HG02884 (cell line): ENCODE measurements at regions not wholly inside any gene's neighbourhood (a gene's known extent, or its start where the extent isn't known, plus 50 kb on each side); places are given as distances from the start of the nearest gene placed in this dataset.
"Not testable (repeated sequence)": the region's sequence is repeated elsewhere in the genome, so short reads cannot be mapped to it uniquely, and the experiment has no call there.

ENCODE experiments used
- ATAC-seq: cut with Tn5 transposase; IDR thresholded peaks from one replicate; pipeline ENCODE4 v1.9.1; 2021; ENCODE audit warnings: mild to moderate bottlenecking, moderate library complexity; ENCODE audit not compliant: unreplicated experiment

DNA sequence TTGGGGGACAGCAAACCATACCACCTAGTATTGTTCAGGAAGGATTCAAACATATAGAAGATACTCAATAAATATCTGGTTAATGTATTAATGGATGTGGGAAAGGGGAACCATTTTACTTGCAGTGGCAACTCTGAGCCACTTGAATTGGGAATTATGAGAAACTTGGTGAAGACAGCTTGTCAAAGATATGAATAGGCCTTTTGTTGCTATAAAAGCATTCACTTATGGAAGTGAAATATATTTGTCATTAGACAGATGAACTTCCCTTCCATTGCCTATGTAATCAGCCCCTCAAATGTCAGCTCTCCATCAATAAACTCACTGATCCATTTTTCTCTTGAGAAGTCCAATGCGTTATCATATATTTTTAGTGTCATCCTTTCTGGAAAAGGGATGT lies 56.1 kb downstream of the GPR85 start:
- ATAC-seq, result no peak

DNA sequence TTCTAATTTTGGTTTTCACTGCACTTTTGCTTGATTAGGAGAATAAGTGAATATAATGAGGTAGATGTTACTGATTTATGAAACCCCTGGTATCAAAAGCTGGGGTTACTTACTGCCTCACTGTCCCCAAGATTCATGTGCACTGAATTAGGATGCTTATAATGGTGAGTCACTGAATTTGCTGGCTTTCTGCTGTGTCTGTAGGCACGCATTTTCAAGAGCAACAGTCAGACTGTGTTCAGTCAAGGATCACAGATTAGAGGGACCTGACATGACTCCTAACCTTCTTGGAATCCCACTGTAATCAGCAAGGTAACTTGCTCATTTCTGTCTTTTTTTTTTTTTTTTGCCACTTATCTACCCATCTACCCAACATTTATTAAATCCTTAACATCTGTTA lies 59.7 kb downstream of the GPR85 start:
- no peak for ATAC-seq

DNA sequence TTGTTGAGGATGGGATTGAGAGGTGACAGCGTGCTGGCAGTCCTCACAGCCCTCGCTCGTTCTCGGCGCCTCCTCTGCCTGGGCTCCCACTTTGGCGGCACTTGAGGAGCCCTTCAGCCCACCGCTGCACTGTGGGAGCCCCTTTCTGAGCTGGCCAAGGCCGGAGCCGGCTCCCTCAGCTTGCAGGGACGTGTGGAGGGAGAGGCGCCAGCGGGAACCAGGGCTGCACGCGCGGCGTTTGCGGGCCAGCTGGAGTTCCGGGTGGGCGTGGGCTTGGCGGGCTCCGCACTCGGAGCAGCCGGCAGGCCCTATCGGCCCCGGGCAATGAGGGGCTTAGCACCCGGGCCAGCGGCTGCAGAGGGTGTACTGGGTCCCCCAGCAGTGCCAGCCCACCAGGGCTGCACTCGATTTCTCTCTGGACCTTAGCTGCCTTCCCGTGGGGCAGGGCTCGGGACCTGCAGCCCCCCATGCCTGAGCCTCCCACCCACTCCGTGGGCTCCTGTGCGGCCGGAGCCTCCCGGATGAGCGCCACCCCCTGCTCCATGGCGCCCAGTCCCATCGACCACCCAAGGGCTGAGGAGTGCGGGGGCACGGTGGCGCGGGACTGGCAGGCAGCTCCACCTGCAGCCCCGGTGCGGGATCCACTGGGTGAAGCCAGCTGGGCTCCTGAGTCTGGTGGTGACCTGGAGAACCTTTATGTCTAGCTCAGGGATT lies 69.3 kb downstream of the GPR85 start:
- ATAC-seq, result not testable (repeated sequence)

DNA sequence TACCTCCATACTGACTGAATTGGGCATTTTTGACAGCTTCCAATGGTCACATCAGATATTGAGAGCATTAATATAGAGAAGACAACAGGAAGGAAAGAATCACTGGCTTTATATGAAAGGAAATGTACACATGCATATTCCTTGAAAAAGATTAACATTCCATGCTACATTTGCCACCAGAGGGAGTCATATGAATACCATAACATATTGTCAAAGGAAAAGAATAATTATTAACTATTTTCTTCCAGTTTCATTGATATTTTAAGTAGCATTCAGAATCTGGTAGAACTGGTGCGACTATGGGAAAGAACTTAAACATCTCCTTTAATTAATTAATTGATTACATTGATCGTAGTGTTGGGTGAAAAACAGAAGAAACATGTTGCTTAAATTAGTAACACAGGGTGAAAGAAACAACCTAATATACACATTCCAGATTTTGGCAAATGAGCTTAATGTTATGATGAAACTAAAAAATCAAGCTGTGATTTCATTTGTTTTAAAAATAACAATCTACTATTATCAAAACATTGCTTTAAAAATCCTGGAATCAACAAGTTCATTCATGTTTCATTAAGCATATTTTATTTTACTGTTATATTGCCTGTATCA lies 71.5 kb downstream of the GPR85 start:
- ATAC-seq, result no peak

DNA sequence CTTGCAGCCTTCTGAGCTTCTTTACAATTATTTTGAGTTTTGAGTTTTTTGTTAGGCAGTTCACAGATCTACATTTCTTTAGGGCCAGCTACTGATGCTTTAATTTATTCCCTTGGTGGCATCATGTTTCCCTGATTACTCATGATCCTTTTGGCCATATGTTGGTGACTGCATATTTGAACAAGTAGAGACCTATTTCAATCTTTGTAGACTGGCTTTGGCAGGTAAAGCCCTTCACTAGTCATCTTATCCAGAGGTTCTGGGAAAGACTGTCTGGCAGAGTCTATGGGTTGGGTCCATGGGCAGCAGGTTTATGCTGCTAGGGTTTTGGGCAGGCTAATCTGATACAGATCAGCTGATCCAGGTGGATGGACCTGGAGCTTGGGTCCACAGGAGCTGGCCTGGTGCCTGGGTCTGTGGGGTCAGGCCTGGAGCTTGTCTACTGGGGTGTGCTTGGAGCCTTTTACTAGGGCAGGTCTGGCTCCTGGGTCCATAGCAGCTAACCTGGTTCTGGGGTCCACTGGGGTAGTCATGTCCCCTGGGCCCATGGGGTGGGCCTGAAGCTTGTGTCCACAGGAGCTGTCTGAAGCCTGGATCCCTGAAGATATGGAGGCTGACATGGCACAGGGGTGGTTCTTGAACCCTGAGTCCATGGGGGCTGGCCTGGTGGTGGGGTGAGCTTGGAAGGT lies 72.7 kb downstream of the GPR85 start:
- no peak for ATAC-seq

DNA sequence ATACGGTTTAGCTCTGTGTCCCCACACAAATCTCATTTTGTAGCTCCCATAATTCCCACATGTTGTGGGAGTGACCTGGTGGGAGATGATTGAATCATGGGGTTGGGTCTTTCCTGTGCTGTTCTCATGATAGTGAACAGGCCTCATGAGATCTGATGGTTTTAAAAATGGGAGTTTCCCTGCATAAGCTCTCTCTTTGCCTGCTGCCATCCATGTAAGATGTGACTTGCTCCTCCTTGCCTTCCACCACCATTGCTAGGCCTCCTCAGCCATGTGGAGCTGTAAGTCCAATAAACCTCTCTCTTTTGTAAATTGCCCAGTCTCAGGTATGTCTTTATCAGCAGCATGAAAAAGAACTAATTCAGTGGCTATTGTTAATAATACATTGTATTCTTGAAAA lies 73.8 kb downstream of the GPR85 start:
- not testable (repeated sequence) for ATAC-seq

DNA sequence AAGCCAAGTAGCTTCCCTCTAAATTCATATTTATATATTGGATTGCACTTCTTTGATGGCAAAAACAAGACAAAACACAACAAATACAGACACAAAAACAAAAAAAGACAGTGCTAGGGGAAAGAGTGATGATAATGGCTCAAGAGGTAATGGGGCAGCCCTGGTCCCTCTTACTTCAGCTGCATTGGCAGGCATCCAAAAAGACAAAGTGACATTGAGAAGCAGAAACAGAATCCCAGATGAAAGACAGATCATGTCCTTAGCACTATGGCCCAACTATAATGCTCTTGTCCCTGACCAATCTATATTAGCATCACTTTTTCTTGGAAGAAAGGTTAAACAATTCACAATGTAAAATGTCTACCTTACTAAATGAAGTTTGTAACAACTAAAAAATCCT lies 76.2 kb downstream of the GPR85 start:
- ATAC-seq, result no peak

DNA sequence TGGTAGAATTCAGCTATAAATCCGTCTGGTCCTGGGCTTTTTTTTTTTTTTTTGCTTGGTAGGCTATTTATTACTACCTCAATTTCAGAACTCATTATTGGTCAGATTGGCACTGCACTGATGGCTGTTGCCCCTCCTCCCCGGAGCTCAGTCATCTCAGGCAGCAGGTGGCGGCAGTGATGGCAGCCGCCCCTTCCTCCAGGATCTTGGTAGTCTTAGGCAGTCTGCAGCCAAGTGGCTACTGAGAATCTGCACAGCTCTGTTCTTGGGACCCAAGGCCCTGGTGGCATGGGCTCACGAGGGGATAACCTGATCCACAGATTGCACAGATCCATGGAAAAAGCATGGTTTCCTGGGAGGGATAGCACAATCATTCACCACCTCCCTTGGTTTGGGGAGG lies 77.9 kb downstream of the GPR85 start:
- no peak for ATAC-seq

DNA sequence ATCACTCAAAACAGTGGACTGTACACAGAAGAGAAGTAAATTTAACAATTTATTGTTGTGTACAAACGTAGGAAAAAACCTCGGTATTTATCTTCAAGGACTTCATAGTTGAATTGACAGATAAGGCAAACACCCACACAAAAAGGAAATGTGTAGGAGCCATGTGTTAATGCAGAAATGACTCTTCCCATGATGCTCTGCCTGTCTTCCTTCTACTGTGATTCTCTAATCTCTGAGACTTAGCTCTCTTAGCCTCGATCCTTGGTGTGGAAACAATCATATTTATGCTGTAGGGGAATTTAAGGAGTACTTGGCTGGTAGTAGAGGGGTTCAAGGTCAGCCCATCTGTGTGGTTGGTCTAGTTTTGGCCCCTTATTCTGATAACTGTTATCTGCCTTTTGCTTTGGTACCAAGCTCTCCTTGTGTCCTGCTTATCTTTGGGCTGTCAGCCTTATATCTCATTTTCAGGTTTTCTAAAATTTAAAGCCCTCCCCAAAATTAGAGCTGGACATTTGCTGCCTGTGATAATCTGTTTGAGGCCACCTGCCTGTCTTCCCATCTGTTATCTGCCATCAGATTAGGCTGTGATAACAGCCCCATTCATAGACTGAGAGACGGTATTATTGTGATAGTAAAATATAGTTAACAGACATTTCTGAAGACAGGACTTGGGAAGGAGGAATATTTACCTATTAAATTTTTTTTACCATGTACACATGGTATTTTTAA lies 81.7 kb downstream of the GPR85 start:
- ATAC-seq, result no peak

DNA sequence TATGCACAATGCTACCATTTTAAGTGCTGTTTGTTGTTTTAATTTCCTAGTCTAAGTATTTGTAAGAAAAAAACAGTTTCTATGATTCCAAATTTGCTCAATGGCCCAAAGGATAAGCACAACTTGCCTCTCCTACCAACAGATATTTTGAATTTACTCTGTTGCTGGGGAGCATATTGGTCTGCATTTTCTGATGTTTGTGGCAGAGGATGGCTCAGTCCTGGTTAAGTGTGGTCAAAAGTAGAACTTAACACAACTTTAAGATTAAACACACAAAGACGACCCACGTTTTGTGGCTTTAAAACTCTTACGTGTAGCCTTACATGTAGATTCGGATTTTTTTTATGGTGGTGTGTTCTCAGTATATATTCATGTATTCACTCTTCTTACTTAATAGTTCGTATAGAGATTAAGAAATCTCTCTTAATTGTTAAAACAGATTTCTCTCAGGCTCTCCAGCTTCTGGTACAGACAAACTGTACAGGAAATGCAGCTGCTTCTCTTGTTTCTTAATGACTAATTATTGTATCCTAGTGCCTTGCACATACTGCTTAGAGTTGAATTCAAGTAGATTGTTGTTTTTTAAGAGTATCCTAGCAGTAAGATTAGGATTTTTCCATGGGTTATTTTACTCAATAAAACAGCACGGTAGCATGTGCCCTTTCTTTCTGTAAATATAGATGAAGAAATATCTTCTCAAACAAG lies 86.2 kb downstream of the GPR85 start:
- ATAC-seq, result peak; percentile 87

DNA sequence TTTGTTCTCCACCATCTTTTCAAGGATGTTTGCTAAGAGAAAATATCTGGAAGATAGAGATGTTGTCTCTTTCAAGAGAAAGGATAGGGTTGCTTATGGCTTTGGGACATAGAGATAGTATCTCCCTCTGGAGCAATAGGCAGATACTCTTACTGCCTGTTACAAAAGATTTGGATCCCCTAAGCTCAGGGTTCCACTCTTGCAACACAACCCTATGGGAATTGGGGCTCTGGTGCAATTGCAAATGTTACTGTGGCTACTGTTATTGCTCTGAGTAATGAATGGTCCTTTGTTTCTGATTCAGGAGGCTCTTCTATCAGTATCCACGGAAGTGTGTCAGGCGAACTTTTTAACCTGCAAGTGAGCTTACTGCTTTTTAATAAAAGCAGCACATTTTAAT lies 88.8 kb downstream of the GPR85 start:
- no peak for ATAC-seq

DNA sequence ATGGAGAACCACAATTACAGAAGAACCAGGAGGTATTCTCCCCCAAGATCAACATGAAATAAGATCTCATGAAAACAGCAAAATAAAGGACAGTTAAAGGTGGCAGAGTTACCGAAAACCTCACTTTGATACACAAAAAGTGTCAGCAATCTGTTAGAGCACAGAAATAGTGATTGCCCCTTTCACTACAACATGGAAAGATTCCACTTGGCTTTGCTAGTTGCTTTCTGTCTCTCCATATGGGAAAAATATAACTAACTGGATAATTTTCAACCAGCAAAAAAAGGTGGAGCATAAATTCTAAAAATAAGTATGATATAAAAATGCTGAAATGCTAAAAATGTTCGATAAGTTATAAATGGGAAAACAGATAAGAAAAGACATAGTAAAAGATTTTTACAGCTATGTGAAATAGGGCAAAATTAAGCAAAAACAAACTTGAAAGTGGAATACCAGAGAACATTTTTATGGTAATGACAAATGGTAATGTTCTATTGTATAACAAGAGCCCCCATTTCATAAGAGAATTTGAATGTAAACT lies 90.2 kb downstream of the GPR85 start:
- no peak for ATAC-seq

DNA sequence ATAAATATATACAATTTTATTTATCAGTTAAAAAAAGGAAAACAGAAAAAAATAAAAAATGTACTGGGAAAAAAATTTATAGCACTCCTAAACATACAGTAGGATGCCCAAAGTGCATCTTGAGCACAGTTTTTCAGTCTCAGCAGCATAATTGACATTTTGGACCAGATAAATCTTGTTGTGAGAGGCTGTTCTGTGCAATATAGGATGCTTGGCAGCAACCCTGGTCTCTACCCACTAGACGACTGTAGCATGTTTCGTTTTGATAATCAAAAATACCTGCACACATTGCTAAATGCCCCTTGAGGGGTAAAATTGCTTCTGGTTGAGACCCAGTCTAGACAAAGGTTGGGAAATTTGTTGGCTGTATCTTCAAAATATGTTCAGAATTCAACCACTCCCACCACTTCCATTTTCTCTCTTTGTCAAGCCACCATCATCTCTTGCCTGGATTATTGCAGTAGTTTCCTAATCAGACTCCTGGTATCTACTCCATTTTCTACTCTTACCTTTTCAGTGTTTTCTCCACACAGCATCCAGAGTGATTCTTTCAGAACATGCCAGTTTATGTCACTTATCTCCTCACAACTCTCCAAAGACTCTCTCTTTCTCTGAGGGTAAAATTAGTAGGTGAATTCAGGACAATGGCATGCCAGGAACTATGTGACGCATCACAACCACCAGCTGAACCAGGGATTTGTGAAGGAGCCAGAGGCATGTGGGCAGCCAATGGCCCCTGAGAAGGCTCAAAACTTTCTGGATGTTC lies 91.4 kb downstream of the GPR85 start:
- ATAC-seq, result no peak

DNA sequence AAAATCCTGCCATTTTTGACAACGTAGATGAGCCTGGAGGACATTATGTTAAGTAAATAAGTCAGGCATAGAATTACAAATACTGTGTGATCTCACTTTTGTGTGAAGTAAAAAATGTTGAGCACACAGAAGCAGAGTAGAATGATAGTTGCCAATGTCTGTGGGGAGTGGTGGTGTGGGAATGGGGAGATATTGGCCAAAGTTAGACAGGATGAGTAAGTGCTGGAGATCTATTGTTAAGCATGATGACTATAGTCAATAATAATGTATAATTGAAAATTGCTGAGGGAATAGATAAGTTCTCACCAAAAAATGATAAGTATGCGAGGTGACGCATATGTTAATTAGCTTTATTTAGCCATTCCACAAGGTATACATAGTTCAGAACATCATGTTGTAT lies 92.0 kb downstream of the GPR85 start:
- ATAC-seq, result no peak

DNA sequence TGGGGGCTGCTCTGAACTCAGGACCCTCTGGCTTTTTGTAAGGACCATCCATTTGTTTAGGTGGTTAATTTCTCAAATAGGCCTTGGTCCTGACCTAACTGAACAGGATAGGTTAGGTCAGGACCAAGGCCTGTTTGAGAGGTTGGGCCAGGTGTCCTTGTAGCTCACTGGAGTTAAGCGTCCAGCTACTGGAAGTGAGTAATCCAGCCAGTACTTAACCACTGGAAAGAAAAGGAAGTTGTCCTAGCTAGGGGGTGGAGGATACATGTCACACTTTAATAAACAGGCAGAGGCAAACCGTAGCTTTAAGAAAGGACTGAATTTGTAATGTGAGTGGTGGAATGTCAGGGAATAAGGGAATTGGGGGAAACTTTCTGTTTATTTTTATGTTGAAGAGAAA lies 96.0 kb downstream of the GPR85 start:
- ATAC-seq, result no peak

DNA sequence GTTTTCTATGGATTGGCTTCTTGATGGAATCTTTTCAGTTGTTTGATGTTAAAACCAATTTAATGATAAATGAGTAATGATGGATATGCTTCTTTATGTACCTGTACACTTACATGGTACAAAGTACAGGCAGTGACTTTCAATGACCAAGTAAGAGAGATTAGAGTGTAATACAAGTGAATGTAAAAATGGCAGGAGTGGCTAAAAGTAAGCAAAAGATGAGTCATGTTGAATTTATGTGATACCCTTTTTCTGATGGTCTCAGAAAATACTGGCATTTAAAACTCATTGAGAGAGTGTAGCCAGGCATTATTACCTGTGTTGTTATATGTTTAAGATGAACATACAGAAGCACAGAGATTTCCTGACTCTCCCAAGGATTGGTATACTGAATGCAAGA lies 97.1 kb downstream of the GPR85 start:
- ATAC-seq, result no peak

DNA sequence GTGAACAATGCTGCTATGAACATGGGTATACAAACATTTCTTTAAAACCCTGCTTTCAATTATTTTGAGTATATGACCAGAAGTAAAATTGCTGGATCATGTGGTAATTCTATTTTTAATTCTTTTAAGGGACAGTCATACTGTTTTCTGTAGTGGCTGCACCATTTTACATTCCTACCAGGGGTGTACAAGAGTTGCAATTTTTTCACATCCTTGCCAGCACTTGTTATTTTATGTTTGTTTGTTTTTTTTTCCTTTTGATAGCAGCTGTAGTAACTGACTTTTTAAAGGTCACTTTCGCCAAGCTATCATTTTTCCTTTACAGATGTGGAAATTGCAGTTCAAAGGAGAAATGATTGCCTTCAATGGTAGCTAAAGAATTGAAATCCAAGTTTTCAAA lies 99.5 kb downstream of the GPR85 start:
- ATAC-seq, result no peak

DNA sequence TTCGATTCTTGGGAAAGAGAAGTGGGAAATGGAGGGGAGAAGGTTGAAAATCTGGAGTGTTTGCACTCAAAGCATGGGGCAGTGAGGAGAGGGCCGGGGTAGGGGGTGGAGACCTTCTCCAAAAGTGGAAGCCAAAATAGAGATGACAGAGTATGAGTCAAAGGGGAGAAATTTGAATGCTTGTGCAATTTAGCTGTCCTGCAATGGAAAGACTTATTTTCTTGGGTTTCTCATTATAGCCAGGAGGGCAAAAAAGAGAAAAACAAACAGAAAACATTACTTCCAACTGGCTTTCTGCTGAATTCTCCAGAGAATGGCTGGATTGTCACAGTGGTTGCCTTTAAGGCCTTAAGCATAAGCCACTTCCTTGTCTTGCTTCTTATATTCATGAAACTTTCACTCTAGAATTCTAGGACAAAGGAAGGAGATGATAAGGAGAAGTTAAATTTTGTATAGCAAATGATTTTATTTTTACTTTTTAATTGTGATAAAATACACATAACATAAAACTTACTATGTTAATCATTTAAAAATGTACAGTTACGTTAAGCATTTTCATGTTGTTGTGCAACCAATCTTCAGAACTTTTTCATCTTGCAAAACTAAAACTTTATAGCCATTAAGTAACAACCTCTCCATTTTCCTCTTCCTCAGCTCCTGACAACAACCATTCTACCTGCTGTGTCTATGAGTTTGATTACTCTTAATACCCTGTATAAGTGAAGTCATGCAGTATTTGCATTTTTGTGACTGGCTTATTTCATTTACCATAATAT lies 100.2 kb downstream of the GPR85 start:
- ATAC-seq, result no peak

DNA sequence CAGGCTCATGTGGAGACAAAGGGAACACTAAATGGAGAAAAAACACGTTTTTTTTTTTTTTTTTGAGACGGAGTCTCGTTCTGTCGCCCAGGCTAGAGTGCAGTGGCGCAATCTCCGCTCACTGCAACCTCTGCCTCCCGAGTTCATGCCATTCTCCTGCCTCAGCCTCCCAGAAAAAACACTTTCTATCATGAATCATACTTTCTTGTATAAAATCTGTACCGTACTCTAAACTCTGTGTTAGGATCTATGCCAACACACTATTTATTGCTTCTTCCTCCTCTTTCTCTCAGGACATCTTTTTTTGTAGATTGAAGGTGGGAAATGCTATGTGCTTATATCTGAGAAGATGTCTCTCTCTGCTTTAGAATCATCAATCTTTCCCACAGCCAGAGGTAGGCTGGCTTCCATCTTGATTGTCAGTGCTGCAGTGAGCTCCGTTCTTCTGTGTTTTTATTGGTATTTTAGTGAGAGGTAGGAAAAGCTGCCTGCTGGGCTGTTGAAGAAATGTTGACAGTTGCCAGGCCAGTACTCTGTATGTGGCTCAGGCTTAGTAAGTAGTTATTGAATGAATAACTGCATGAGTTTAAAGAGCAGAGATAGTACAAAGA lies 101.1 kb downstream of the GPR85 start:
- ATAC-seq, result no peak
